Endothelial cell of umbilical vein (primary cell): ENCODE measurements at regions not wholly inside any gene's neighbourhood (a gene's known extent, or its start where the extent isn't known, plus 50 kb on each side); places are given as distances from the start of the nearest gene placed in this dataset.

Experiments used
- BruUV-seq: library from RNA; stranded (reverse); fragments of 400-500 nt; replicated peaks from 2 replicates; lab custom pipeline; 2021; lab: Mats Ljungman, UMichigan
- CTCF ChIA-PET: fragments of 300-600, 350-600 bp; sonication (Branson Sonifier 250); formaldehyde crosslinking; loops from one replicate; lab custom pipeline; 2021; ENCODE audit warnings: antibody characterized with exemption, inconsistent platforms; lab: Charles Lee
- POLR2A ChIA-PET: fragments of 300-600, 350-600 bp; sonication (Branson Sonifier 250); formaldehyde crosslinking; loops from one replicate; lab custom pipeline; 2021; ENCODE audit warnings: antibody characterized with exemption, inconsistent platforms; lab: Charles Lee
- DNase-seq: peaks from one replicate; pipeline ENCODE4 v3.0.0-alpha.2; 2011; ENCODE audit warnings: low read depth, low spot score
- FAIRE-seq: peaks from 2 replicates; lab custom pipeline; 2011; peaks lifted over from hg19 to GRCh38; lab: Jason Lieb, UNC
- H2AFZ ChIP-seq: 2 replicates; pipeline ENCODE4 v1.6.0; 2012; ENCODE audit warnings: low read depth, low read length, control low read depth, inconsistent platforms
- H3K27ac ChIP-seq: 2 replicates; pipeline ENCODE4 v1.5.1; 2011; ENCODE audit warnings: low read depth, mild to moderate bottlenecking, control low read depth, low read length, moderate library complexity; ENCODE audit not compliant: insufficient read depth
- H3K27me3 ChIP-seq, 2 experiments: 2 replicates each; pipeline versions ENCODE4 v1.6.0 to v1.6.1; 2011; ENCODE audit warnings: low read length in 2 of 2, mixed read lengths in 1 of 2; ENCODE audit not compliant: control insufficient read depth in 2 of 2, insufficient read depth in 2 of 2
- H3K36me3 ChIP-seq, 2 experiments: 2 replicates in 1 of 2; 3 replicates in 1 of 2; pipeline ENCODE4 v1.5.1; 2011; ENCODE audit warnings: low read length in 2 of 2, mild to moderate bottlenecking in 1 of 2, moderate library complexity in 1 of 2; ENCODE audit not compliant: control insufficient read depth in 2 of 2, insufficient read depth in 2 of 2; ENCODE audit errors: extremely low read depth in 1 of 2
- H3K4me1 ChIP-seq: 3 replicates; pipeline ENCODE4 v1.5.1; 2011; ENCODE audit warnings: mild to moderate bottlenecking, low read length; ENCODE audit not compliant: control insufficient read depth, insufficient read depth; ENCODE audit errors: extremely low read depth
- H3K4me2 ChIP-seq: 2 replicates; pipeline ENCODE4 v1.6.1; 2011; ENCODE audit warnings: low read length, control low read depth, mixed read lengths; ENCODE audit not compliant: insufficient read depth
- H3K4me3 ChIP-seq, 3 experiments: fragments of 200-600 bp in 1 of 3; sonication (generic), shearing (Covaris generic) in 1 of 3; replicated peaks in 1 of 3; 2 replicates each; pipeline ENCODE4 v1.5.1; 2011 to 2016; ENCODE audit warnings: control low read depth in 3 of 3, low read length in 3 of 3, mild to moderate bottlenecking in 2 of 3, inconsistent platforms in 1 of 3, low read depth in 1 of 3, moderate library complexity in 1 of 3; ENCODE audit not compliant: insufficient read depth in 1 of 3
- H3K79me2 ChIP-seq: 2 replicates; pipeline ENCODE4 v1.6.0; 2012; ENCODE audit warnings: low read length, inconsistent platforms; ENCODE audit not compliant: control insufficient read depth, insufficient read depth
- H3K9ac ChIP-seq: replicated peaks from 2 replicates; pipeline ENCODE3; 2011; ENCODE audit warnings: low read length, control low read depth; ENCODE audit not compliant: insufficient read depth; ENCODE audit errors: extremely low read depth
- H3K9me1 ChIP-seq: replicated peaks from 3 replicates; pipeline ENCODE4 v1.6.0; 2011; ENCODE audit warnings: mild to moderate bottlenecking, low read length; ENCODE audit not compliant: control insufficient read depth, insufficient read depth; ENCODE audit errors: extremely low read depth
- H3K9me3 ChIP-seq: replicated peaks from 2 replicates; pipeline ENCODE4 v1.5.1; 2012; ENCODE audit warnings: low read length, inconsistent platforms; ENCODE audit not compliant: control insufficient read depth, insufficient read depth
- H4K20me1 ChIP-seq: replicated peaks from 2 replicates; pipeline ENCODE3; 2011; ENCODE audit warnings: mild to moderate bottlenecking, low read length; ENCODE audit not compliant: control insufficient read depth, insufficient read depth; ENCODE audit errors: extremely low read depth
- EZH2 ChIP-seq: IDR thresholded peaks from 2 replicates; pipeline ENCODE4 v1.6.1; 2012; ENCODE audit warnings: borderline replicate concordance, low read depth, mild to moderate bottlenecking, moderate library complexity, low read length, inconsistent platforms; ENCODE audit not compliant: severe bottlenecking
- FOS ChIP-seq: IDR thresholded peaks from 2 replicates; pipeline ENCODE4 v1.6.1; 2011; ENCODE audit warnings: mild to moderate bottlenecking, low read length, moderate library complexity, borderline replicate concordance; ENCODE audit not compliant: insufficient read depth
- GATA2 ChIP-seq: IDR thresholded peaks from 2 replicates; pipeline ENCODE4 v1.7.0; 2011; ENCODE audit warnings: low read depth, mild to moderate bottlenecking, moderate library complexity, mixed read lengths, low read length; ENCODE audit not compliant: insufficient read length, insufficient read depth
- JUN ChIP-seq: IDR thresholded peaks from 2 replicates; pipeline ENCODE4 v1.6.1; 2011; ENCODE audit warnings: borderline replicate concordance, low read depth; ENCODE audit not compliant: insufficient read length, insufficient read depth
- MYC ChIP-seq: IDR thresholded peaks from one replicate; pipeline ENCODE4 v1.6.1; 2011; ENCODE audit warnings: mild to moderate bottlenecking, low read depth, low read length
- POLR2A ChIP-seq: IDR thresholded peaks from 2 replicates; pipeline ENCODE4 v1.6.1; 2012; ENCODE audit warnings: low read depth, mild to moderate bottlenecking, control low read depth, low read length
- POLR2AphosphoS5 ChIP-seq: IDR thresholded peaks from 2 replicates; pipeline ENCODE4 v1.6.1; 2012; ENCODE audit warnings: low read depth, mild to moderate bottlenecking, control low read depth, low read length, moderate library complexity; ENCODE audit not compliant: insufficient read depth
- dilution Hi-C: fragments of 300-500 bp; cut with MboI; formaldehyde crosslinking; loops from one replicate; pipeline ENCODE4 v1.15.0; 2019; ENCODE audit warnings: low sequenced_read_pairs; ENCODE audit not compliant: extremely low pct_ligation_motif_present
- intact Hi-C: fragments of 100-400 bp; cut with micrococcal nuclease; formaldehyde crosslinking; loops from one replicate; pipeline ENCODE4 v1.10.0; 2022
- TF ChIP-seq, protein P1 (sequence below): IDR thresholded peaks from 2 replicates; pipeline ENCODE4 v1.6.1; 2011; ENCODE audit not compliant: insufficient read depth, insufficient read length
- TF ChIP-seq, protein P2 (sequence below), 2 donors: IDR thresholded peaks; 1 replicate in 1 of 2; 2 replicates in 1 of 2; pipeline ENCODE4 v1.5.1; 2011; ENCODE audit warnings: low read length in 2 of 2, mild to moderate bottlenecking in 2 of 2, moderate library complexity in 2 of 2, control low read depth in 1 of 2, inconsistent platforms in 1 of 2, low read depth in 1 of 2; ENCODE audit not compliant: insufficient read depth in 1 of 2; ENCODE audit errors: extremely low read depth in 1 of 2

GRCh38 chr14:29451941-29452340 lies 475.7 kb downstream of the PRKD1 start:
- Histone ChIP-seq H3K27ac (no peak overlapping the region), H3K9me1 (no peaks in the 10 kb centered on the region), H3K27me3 (no peaks in the 10 kb centered on the region), H3K4me3 (no peak overlapping the region), H3K4me2 (no peak overlapping the region), H2AFZ (no peak overlapping the region), H3K9me3 (no peaks in the 10 kb centered on the region), H3K4me1 (no peaks in the 10 kb centered on the region), H3K9ac (no peak overlapping the region), H4K20me1 (no peaks in the 10 kb centered on the region), H3K36me3 (no peaks in the 10 kb centered on the region), H3K79me2 (no peaks in the 10 kb centered on the region)
- ChIA-PET CTCF (interaction anchor here (2.4 kb wide), 1 partner anchor 9 kb away, joined by 11 read pairs; no protein-coding TSS in a partner anchor), POLR2A (no interaction called here)
- dilution Hi-C loops = no loop called here
- intact Hi-C loops = no loop called here
- no peak for FAIRE-seq
- BruUV-seq = no TSS peak
- TF ChIP-seq POLR2A = no peak
- TF ChIP-seq EZH2 = no peak
- no peak for TF ChIP-seq GATA2
- TF ChIP-seq, protein P1, sequence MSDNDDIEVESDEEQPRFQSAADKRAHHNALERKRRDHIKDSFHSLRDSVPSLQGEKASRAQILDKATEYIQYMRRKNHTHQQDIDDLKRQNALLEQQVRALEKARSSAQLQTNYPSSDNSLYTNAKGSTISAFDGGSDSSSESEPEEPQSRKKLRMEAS = no peak
- no peak for TF ChIP-seq FOS
- no peak for TF ChIP-seq MYC
- TF ChIP-seq JUN = no peak
- TF ChIP-seq, protein P2, sequence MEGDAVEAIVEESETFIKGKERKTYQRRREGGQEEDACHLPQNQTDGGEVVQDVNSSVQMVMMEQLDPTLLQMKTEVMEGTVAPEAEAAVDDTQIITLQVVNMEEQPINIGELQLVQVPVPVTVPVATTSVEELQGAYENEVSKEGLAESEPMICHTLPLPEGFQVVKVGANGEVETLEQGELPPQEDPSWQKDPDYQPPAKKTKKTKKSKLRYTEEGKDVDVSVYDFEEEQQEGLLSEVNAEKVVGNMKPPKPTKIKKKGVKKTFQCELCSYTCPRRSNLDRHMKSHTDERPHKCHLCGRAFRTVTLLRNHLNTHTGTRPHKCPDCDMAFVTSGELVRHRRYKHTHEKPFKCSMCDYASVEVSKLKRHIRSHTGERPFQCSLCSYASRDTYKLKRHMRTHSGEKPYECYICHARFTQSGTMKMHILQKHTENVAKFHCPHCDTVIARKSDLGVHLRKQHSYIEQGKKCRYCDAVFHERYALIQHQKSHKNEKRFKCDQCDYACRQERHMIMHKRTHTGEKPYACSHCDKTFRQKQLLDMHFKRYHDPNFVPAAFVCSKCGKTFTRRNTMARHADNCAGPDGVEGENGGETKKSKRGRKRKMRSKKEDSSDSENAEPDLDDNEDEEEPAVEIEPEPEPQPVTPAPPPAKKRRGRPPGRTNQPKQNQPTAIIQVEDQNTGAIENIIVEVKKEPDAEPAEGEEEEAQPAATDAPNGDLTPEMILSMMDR (IDR thresholded peaks at IDR 0.05; ENCODE audit: extremely low read depth in 1 of 2, insufficient read depth in 1 of 2, low read depth in 1 of 2, low read length in 2 of 2) = no peak
- no peak for TF ChIP-seq POLR2AphosphoS5
- DNase-seq = no peak
